ENCODE measurements at regions not wholly inside any gene's neighbourhood (a gene's known extent, or its start where the extent isn't known, plus 50 kb on each side); places are given as distances from the start of the nearest gene placed in this dataset.

GRCh38 chr5:166977911-166978422 lies 1313.5 kb upstream of the WWC1 start:
- H3K27me3 Mint-ChIP-seq (ENCODE audit: low read depth in 3 of 3): peaks cover 15 to 24% (median 24%) of the 10 kb centered on the region in 3 donors
- Histone ChIP-seq H3K4me3 (replicated peaks in 1 of 3; ENCODE audit: low read depth in 2 of 3, low read length in 3 of 3) (peak overlapping the region in 2 of 3 experiments; percentile 28 to 71), H3K4me2 (replicated peaks; ENCODE audit: extremely low read depth, low read length, poor library complexity, severe bottlenecking) (peak overlapping the region; percentile 69), H3K27ac (ENCODE audit: low read depth in 1 of 2, low read length in 2 of 2) (no peak overlapping the region), H3K27me3 (ENCODE audit: control insufficient read depth in 2 of 2, insufficient read depth in 2 of 2, low read length in 2 of 2) (peaks cover 10 to 20% of the 10 kb centered on the region in 2 donors), H3K9ac (ENCODE audit: insufficient read depth, low read length, poor library complexity, severe bottlenecking) (no peak overlapping the region), H3K9me3 (replicated peaks in 1 of 2; ENCODE audit: control insufficient read depth in 1 of 2, insufficient read depth in 1 of 2, low read length in 2 of 2) (no peaks in the 10 kb centered on the region), H3K36me3 (replicated peaks in 1 of 2; ENCODE audit: control insufficient read depth in 1 of 2, insufficient read depth in 2 of 2, low read length in 2 of 2) (no peaks in the 10 kb centered on the region), H4K20me1 (ENCODE audit: insufficient read depth, low read length) (no peaks in the 10 kb centered on the region), H3K4me1 (ENCODE audit: control insufficient read depth in 1 of 2, insufficient read depth in 2 of 2, low read length in 2 of 2) (peaks cover 9 to 14% of the 10 kb centered on the region in 2 donors), H3K79me2 (ENCODE audit: insufficient read depth, low read length) (no peaks in the 10 kb centered on the region), H2AFZ (ENCODE audit: insufficient read depth, low read depth, low read length, poor library complexity, severe bottlenecking) (peak overlapping the region; percentile 72)
- DNase-seq: no peak
- H3K36me3 Mint-ChIP-seq: no peaks in the 10 kb centered on the region
- peaks cover 0 to 4% (median under 1%) of the 10 kb centered on the region in 7 donors for H3K9me3 Mint-ChIP-seq
- H3K27ac Mint-ChIP-seq: no peak overlapping the region
- H3K4me3 Mint-ChIP-seq: peak overlapping the region; percentile 72 to 87
- 2% methylated on average over 4 of the region's 7 CpGs for WGBS (ENCODE audit: insufficient coverage)
- peaks cover 22% of the 10 kb centered on the region for H3K4me1 Mint-ChIP-seq
- TF ChIP-seq, protein P1, sequence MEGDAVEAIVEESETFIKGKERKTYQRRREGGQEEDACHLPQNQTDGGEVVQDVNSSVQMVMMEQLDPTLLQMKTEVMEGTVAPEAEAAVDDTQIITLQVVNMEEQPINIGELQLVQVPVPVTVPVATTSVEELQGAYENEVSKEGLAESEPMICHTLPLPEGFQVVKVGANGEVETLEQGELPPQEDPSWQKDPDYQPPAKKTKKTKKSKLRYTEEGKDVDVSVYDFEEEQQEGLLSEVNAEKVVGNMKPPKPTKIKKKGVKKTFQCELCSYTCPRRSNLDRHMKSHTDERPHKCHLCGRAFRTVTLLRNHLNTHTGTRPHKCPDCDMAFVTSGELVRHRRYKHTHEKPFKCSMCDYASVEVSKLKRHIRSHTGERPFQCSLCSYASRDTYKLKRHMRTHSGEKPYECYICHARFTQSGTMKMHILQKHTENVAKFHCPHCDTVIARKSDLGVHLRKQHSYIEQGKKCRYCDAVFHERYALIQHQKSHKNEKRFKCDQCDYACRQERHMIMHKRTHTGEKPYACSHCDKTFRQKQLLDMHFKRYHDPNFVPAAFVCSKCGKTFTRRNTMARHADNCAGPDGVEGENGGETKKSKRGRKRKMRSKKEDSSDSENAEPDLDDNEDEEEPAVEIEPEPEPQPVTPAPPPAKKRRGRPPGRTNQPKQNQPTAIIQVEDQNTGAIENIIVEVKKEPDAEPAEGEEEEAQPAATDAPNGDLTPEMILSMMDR (IDR thresholded peaks at IDR 0.05): no peak
- intact Hi-C loops (cut with micrococcal nuclease): no loop called here

DNA sequence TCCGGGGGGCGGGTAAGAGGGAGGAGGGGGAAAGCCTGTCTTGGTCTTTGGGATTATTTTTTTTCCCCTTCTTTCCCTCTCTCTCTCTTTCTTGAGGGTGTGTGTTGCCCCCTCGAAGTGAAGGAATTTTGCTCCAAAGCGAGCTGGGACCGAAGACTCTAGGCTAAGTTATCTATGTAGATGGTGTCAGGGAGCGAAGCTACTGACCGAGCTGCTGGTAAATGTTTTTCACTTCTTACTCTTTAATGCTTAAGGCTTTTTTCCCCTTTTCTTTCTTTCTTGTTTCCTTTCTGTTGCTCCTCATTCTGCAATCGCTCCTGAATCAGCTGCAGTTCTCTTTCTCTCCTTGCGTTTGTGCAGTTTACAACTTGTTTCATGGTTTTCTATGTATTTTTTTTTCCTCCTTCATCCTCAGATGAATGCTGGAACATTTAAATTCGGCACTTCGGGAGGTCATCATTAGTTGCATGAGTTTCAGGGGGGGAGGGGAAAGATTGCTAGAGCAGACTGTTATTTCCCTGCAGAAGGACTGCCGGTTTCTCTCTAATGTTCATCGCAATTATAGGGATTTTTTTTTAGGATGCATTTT lies 1312.0 kb upstream of the WWC1 start:
- Histone ChIP-seq H4K20me1 (ENCODE audit: insufficient read depth, low read length) (no peaks in the 10 kb centered on the region), H3K9me3 (replicated peaks in 1 of 2; ENCODE audit: control insufficient read depth in 1 of 2, insufficient read depth in 1 of 2, low read length in 2 of 2) (no peaks in the 10 kb centered on the region), H3K27ac (ENCODE audit: low read depth in 1 of 2, low read length in 2 of 2) (no peak overlapping the region), H3K4me1 (ENCODE audit: control insufficient read depth in 1 of 2, insufficient read depth in 2 of 2, low read length in 2 of 2) (peaks cover 9 to 14% of the 10 kb centered on the region in 2 donors), H2AFZ (ENCODE audit: insufficient read depth, low read depth, low read length, poor library complexity, severe bottlenecking) (peak overlapping the region; percentile 72), H3K27me3 (ENCODE audit: control insufficient read depth in 2 of 2, insufficient read depth in 2 of 2, low read length in 2 of 2) (peaks cover 10 to 20% of the 10 kb centered on the region in 2 donors), H3K36me3 (replicated peaks in 1 of 2; ENCODE audit: control insufficient read depth in 1 of 2, insufficient read depth in 2 of 2, low read length in 2 of 2) (no peaks in the 10 kb centered on the region), H3K4me2 (replicated peaks; ENCODE audit: extremely low read depth, low read length, poor library complexity, severe bottlenecking) (peak overlapping the region; percentile 69), H3K4me3 (replicated peaks in 1 of 3; ENCODE audit: low read depth in 2 of 3, low read length in 3 of 3) (peak overlapping the region; percentile 26 to 71 (median 28)), H3K9ac (ENCODE audit: insufficient read depth, low read length, poor library complexity, severe bottlenecking) (peak overlapping the region; percentile 32), H3K79me2 (ENCODE audit: insufficient read depth, low read length) (no peaks in the 10 kb centered on the region)
- H3K4me1 Mint-ChIP-seq: peaks cover 23% of the 10 kb centered on the region
- H3K4me3 Mint-ChIP-seq: peak overlapping the region; percentile 72 to 87
- no peak overlapping the region for H3K27ac Mint-ChIP-seq
- intact Hi-C loops (cut with micrococcal nuclease): no loop called here
- DNase-seq: no peak
- H3K9me3 Mint-ChIP-seq: peaks cover 0 to 3% (median 0%) of the 10 kb centered on the region in 7 donors
- TF ChIP-seq, protein P1 (IDR thresholded peaks at IDR 0.05): no peak
- 0% methylated on average over 2 of the region's 13 CpGs for WGBS (ENCODE audit: insufficient coverage)
- H3K27me3 Mint-ChIP-seq (ENCODE audit: low read depth in 3 of 3): peaks cover 14 to 24% (median 24%) of the 10 kb centered on the region in 3 donors
- no peaks in the 10 kb centered on the region for H3K36me3 Mint-ChIP-seq

Measured in CD14-positive monocyte (primary cell).